HG03457 (cell line): ENCODE measurements at regions not wholly inside any gene's neighbourhood (a gene's known extent, or its start where the extent isn't known, plus 50 kb on each side); places are given as distances from the start of the nearest gene placed in this dataset.
"Not testable (repeated sequence)": the region's sequence is repeated elsewhere in the genome, so short reads cannot be mapped to it uniquely, and the experiment has no call there.

Experiments
- ATAC-seq: cut with Tn5 transposase; IDR thresholded peaks from one replicate; pipeline ENCODE4 v1.9.1; 2021; ENCODE audit warnings: moderate number of reproducible peaks; ENCODE audit not compliant: unreplicated experiment

DNA sequence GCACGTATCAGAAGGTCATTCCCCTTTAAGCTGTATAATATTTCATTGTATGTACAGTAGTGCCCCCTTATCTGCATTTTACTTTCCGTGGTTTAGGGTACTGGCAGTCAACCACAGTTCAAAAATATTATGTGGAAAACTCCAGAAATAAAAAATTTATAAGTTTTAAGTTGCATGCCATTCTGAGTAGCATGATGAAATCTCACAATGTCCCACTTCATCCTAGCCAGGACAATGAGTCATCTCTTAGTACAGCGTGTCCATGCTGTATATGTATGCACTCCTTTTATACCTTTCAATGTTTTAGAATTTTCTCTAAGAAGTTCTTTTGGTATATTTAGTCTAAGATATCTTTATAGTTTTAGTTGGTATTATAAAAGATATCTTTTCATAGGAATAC lies 115.0 kb upstream of the HAND1 start:
- ATAC-seq: no peak

DNA sequence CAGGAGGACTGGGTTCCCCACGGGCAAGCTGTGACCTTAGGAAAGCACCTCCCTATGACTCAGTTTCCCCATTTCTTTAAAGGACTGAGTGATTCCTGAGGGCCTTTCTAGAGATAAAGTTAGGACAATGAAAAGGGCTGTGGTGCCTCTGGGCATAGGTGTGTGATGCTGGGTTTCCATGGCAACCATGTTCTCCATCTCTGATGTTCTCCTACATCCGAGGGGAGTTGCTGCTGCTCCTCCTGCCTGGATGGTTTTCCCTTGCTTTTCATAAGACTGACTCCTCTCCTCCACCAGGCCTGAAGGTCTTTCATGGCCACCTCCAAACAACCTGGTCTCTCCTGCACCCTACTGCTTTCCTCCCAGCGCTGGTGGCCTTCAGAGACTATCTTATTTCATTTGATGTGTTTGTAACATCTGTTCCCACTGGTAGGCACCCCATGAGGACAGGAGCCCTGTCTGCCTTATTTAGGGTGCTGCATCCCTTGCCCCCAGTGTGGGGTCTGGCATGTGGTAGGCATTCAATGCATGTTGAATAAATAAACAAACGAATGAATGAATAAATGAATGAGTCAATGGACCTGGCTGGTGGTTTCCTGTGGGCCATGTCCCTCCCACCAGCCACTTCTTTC lies 112.2 kb upstream of the HAND1 start:
- no peak for ATAC-seq

GRCh38 chr5:154589511-154589910 lies 111.5 kb upstream of the HAND1 start:
- no peak for ATAC-seq

GRCh38 chr5:154588833-154589425 lies 110.9 kb upstream of the HAND1 start:
- not testable (repeated sequence) for ATAC-seq

- ATAC-seq: no peak
Observed at GRCh38 chr5:154588091-154588774, 110.2 kb upstream of the HAND1 start.

- no peak for ATAC-seq
Observed at GRCh38 chr5:154587123-154588026, 109.3 kb upstream of the HAND1 start.

GRCh38 chr5:154583671-154584177 lies 105.7 kb upstream of the HAND1 start:
- ATAC-seq: no peak

DNA sequence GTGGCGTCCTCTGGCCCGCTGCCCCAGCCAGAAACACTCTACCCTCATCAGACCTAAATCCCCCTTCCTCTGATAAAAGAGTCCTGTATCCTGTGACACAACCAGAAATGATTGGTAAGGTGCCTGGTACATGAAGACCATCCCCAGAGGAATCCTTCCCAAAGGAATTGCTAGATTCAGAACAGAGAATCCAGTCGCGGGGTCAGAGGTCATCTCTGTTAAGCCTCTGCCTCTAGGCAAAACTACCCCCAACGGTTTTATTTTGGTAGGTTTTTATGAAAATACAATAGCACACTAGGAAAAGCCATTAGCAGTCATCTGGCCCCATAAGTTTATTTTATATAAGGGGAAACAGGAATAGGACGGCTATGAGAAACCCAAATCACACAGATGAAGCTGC lies 102.4 kb upstream of the HAND1 start:
- no peak for ATAC-seq

- ATAC-seq: no peak
Observed at GRCh38 chr5:154577416-154577815, 99.4 kb upstream of the HAND1 start.

- ATAC-seq: no peak
Observed at GRCh38 chr5:154576429-154576806, 98.4 kb upstream of the HAND1 start.

DNA sequence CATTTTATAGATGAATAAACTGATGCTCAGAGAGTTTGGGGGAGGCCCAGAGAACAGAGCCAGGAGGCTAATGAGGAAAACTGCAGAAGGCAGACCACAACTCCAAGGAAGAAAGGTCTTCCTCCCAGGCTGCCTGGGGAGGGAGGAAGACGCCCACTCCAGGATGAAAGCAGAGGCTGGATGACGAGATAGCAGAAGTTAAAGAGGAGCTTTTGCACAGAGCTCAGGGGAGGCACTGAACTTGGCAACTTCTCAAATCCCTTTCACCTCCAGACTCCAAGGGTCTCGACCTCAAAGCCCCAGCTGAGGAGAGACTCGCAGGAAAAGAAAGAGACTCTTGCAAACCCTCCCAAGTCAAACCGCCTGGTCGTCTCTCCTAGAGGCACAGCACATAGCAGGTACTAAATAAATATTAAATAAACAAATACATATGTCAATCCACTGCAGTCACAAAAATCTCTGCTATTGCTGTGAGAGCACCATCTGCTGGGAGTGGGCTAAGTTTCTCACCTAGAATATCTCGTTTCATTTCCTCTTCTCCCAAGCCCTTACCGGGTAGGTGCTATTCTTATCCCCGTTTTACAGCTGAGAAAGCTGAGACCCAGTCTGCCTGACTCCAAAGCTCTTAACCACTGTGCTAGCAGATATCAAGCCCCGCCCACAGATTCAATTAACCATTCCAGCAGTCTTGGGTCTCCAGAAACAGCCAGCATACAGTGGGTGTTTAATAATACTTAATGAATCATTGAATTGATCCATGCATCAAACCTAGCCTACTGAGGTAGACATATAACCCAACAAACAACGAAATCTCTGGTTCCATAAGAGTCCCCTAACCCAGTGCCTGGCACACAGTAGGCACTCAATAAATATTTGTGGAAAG lies 97.8 kb upstream of the HAND1 start:
- ATAC-seq: no peak

GRCh38 chr5:154573011-154573410 lies 95.0 kb upstream of the HAND1 start:
- ATAC-seq: no peak

DNA sequence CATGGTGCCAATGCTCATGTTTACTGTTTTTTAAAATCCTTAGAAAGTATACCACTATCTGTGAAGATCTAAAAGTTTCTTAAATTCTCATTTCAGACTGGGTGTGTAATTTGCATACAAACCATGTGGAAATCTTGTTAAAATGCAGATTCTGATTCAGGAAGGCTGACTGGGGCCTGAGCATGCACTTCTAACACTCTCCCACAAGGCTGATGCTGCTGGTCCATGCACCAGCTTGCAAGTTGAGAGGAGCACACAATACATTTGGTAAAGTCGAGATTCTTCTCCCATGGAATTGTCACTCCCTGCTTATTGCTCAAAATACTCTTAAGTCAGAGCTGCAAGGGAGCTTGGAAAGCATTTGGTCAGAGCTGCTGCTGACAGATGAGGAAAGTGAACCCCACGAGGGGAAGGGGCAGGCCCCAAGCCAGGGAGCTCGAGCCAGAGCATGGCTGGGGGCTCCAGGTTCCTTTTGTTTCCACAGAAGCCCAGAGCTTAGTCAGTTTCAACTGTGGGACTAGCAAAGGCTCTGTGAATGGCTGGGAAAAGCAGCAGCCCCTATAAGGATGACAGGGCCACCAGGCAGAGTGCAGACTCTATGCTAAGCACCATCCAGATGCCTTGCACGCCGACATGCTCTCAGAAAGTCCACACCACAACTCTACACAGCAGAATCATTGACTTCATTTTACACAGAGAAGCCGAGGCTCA lies 93.5 kb upstream of the HAND1 start:
- no peak for ATAC-seq

DNA sequence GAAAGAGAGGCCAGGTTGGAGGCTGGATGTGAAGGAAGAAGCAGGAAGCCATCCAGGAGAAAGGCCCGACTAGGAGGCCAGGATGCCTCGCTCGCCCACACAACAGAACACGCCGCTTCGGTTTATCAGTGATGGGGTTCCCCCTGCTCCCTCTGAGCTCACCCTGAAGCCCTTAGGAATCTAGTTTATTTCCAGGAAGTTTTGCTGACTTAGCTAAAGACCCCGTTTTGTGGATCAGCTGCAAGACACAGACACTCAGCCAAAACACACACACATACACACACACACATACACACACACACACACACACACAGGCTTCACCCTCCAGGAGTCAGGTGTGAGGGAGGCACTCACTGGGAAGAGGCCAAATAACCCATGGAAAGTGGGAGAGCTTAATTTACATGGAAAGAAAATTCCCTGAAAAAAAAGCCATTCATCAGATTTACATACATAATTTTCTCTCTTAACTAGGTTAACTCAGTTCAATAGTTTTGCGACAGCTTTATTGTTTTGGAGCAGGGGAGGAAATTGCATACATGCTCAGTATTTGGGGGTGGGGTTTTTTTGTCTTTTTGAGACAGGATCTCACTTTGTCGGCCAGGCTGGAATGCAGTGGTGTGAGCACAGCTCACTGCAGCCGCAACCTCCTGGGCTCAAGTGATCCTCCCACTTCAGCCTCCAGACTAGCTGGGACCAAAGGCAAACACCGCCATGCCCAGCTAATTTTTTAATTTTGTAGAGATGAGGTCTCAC lies 92.7 kb upstream of the HAND1 start:
- ATAC-seq: no peak

DNA sequence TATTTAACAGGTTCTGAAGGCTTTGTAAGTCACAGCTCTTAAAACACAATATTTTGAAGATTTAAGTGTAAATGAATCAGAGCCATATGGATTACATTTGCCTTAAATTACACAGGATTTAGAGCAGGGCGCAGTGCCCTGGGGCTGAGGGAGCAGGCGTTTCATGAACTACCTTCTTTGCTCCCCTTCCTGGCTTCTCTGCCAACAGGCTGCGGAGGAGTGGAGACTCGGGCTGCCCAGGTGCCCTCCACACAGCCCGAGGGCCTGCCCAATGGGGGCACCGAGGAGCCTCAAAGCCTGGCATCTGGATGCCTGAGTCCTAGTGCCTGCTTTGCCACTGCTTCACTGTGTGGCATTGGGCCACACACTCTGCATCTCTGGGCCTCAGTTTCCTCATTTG lies 90.6 kb upstream of the HAND1 start:
- no peak for ATAC-seq

DNA sequence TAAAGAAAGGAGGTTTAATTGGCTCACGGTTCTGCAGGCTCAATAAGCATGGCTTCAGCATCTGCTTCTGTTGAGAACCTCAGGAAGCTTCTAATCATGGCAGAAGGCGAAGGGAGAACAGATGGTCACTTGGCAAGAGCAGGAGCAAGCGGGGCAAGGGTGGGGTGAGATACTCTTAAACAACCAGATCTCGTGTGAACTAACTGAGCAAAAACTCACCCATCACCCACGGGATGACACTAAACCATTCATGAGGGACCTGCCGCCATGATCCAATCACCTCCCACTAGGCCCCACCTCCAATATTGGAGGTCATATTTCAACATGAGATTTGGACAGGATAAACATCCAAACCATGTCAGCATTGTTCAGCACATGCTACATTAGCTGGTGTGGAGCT lies 89.1 kb upstream of the HAND1 start:
- ATAC-seq: no peak

DNA sequence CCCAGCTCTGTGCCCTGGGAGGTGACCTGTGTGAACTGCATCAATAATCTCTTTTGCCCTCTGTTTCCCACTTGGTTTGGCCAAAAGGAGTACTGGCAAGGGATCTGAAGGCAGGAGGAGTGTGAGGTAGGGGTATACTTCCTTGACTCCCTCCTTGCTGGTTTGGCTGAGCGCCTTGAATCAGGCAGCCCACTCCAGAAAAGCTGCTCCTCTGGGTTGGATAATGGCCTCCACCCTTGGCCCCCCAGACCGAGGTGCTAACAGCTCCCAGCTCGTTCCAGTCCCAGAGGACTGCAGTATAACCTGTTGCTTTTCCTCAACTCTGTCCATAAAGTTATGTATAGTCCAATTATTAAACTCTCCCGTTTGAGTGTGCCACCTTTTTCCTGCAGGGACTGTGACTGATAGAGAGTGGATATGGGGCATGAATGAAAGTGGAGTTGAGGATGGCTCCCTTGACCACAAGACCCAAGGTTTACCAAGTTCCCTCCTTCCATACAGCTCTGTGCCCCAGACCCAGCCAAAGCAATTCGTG lies 88.2 kb upstream of the HAND1 start:
- no peak for ATAC-seq

GRCh38 chr5:154565123-154565522 lies 87.1 kb upstream of the HAND1 start:
- ATAC-seq: no peak
